ENCODE measurements at regions not wholly inside any gene's neighbourhood (a gene's known extent, or its start where the extent isn't known, plus 50 kb on each side); places are given as distances from the start of the nearest gene placed in this dataset.

DNA sequence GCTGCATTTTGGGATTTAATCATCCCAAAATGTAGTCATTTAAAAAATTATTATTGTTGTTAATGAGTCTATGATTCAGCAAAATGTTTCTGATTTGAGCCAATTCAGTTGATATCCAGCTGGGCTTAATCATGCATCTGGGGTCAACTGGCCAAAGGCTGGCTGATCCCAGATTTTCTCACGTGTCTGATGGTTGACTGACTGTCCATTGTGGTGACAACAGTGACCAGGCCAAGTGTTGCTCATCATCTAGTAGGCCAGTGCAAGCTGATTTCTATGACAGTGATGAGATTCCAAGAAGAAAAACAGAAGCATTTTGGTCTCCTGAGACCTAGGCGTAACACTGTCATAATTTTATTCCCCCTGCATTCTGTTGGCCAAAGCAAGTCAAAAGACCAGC is 80.1 kb upstream of the ZC3H11B start:
- TF ChIP-seq GATA2 (IDR thresholded peaks at IDR 0.05; ENCODE audit: low read depth, low read length) (no peak), GATA3 (IDR thresholded peaks at IDR 0.05; ENCODE audit: low read depth, low read length) (no peak)

All from SH-SY5Y (cell line).